ENCODE measurements at regions not wholly inside any gene's neighbourhood (a gene's known extent, or its start where the extent isn't known, plus 50 kb on each side); places are given as distances from the start of the nearest gene placed in this dataset.

DNA sequence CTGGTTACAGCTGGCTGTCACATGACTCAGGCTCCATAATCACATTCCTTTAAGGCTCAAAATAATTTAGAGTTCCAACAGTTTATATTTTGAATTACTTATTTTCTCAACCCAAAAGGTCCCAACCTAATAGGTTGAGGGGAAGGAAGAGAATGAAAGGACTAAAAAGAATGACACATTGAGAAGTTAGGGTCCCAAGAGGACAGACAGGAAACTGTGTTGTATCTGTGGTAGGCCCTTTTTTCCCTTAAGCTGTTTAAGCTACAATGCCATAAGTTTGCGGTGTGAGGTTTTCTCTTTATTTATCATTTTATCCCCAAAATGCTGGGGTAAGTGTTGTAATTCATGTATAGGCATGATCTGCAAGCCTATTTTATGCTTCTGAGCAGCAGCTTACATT, 290.2 kb downstream of the ZNF674 start:
- no peak overlapping the region for H3K4me3 ChIP-seq (ENCODE audit: control insufficient read depth, low read depth, low read length)
- TF ChIP-seq, protein P1, sequence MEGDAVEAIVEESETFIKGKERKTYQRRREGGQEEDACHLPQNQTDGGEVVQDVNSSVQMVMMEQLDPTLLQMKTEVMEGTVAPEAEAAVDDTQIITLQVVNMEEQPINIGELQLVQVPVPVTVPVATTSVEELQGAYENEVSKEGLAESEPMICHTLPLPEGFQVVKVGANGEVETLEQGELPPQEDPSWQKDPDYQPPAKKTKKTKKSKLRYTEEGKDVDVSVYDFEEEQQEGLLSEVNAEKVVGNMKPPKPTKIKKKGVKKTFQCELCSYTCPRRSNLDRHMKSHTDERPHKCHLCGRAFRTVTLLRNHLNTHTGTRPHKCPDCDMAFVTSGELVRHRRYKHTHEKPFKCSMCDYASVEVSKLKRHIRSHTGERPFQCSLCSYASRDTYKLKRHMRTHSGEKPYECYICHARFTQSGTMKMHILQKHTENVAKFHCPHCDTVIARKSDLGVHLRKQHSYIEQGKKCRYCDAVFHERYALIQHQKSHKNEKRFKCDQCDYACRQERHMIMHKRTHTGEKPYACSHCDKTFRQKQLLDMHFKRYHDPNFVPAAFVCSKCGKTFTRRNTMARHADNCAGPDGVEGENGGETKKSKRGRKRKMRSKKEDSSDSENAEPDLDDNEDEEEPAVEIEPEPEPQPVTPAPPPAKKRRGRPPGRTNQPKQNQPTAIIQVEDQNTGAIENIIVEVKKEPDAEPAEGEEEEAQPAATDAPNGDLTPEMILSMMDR (IDR thresholded peaks at IDR 0.05; ENCODE audit: control insufficient read depth, insufficient read depth, low read depth, low read length, missing control alignments) = no peak
- DNase-seq (ENCODE audit: low read depth) = no peak

DNA sequence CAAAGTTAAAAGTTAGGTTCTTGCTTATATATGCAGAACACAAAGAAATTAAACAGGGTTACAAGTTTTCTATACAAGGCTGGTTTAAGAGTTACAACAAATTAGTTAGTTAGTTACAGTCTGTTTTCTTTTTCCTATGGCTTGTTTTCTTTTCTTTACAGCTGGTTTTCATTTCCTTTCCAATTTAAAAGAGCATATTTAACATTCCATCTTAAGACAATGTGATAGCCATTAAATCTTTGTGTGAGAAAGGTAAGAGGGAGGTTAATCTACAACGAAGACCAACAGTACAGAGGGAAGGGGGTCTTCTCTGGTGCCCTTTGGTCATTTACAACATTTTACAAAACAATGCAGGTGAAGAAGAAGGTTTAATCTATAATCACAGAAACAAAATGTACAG, 290.6 kb downstream of the ZNF674 start:
- DNase-seq (ENCODE audit: low read depth) = no peak
- H3K4me3 ChIP-seq (ENCODE audit: control insufficient read depth, low read depth, low read length) = no peak overlapping the region
- TF ChIP-seq, protein P1 (IDR thresholded peaks at IDR 0.05; ENCODE audit: control insufficient read depth, insufficient read depth, low read depth, low read length, missing control alignments) = no peak

DNA sequence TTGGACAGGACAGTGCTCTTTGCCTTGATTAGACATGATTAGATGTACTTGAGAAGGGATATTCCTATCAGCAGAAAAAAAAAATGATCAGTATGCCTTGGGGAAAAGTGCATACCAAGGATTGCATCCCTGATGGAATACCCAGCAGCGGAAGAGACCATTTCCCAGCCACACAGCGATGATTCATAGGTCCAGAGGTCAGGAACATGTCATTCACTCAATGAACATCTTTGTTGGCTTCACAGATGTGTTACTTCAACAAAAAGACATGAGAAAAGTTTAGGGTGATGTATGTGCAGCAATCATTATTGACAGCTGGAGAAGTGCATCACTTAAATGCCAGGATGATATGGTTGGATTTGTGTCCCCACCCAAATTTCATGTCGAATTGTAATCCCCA, 293.5 kb downstream of the ZNF674 start:
- H3K4me3 ChIP-seq (ENCODE audit: control insufficient read depth, low read depth, low read length) = no peak overlapping the region
- TF ChIP-seq, protein P1 (IDR thresholded peaks at IDR 0.05; ENCODE audit: control insufficient read depth, insufficient read depth, low read depth, low read length, missing control alignments) = no peak
- no peak for DNase-seq (ENCODE audit: low read depth)

DNA sequence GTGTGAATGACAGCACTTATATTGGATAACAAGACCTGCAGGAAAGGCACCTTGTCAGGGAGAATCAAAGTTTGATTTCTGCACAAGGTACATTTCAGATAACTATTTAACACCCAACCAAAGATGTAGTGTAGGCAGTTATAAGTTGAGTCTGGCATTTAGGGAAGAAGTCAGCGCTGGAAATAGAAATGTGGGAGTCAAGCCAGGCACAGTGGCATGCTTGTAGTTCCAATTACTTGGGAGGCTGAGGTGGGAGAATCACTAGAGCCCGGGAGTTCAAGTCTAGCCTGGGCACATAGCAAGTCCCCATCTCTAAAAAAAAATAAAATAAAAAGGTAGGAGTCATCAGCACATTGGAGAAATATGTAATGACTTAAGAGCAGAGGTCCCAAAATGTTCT, 295.1 kb downstream of the ZNF674 start:
- no peak overlapping the region for H3K4me3 ChIP-seq (ENCODE audit: control insufficient read depth, low read depth, low read length)
- no peak for DNase-seq (ENCODE audit: low read depth)
- TF ChIP-seq, protein P1 (IDR thresholded peaks at IDR 0.05; ENCODE audit: control insufficient read depth, insufficient read depth, low read depth, low read length, missing control alignments) = no peak

DNA sequence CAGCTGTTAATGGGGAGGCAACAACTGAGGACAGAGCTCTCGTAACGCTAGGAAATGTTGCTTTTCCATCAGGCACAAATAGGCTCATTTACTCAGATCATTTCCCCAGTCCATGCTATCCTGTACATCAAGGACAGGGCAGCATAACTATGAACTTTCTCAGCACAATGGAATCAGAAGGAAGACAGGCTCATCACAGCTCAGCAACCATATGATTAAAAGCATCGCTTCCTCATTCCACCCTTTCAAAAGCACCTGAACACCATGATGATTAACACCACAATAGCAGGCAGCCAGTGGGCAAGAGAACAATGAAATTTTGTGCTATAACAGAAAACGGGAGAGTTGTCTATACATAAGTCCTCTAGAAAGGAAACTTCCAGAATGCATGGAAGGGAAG, 297.8 kb downstream of the ZNF674 start:
- TF ChIP-seq, protein P1 (IDR thresholded peaks at IDR 0.05; ENCODE audit: control insufficient read depth, insufficient read depth, low read depth, low read length, missing control alignments) = no peak
- no peak for DNase-seq (ENCODE audit: low read depth)
- H3K4me3 ChIP-seq (ENCODE audit: control insufficient read depth, low read depth, low read length) = no peak overlapping the region

DNA sequence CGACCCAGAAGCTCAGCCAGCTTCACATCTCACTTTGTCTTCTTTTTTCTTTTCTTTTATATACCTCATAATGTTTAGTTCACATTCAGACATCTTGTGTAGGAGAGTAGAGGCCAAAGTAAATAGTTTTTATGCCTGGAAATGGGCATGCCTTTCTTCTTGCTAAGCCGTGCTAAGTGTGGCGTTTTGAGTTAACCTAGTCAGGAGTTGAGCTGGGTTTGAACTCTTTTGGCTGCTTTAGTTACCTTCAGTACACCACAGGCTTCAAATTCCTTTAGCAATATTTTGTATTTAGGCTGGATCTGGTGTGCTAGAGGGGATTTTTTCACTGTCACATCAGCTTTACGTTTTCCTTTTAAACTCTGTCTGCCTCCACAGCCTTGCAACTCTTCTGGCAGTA, 300.8 kb downstream of the ZNF674 start:
- TF ChIP-seq, protein P1 (IDR thresholded peaks at IDR 0.05; ENCODE audit: control insufficient read depth, insufficient read depth, low read depth, low read length, missing control alignments) = no peak
- no peak overlapping the region for H3K4me3 ChIP-seq (ENCODE audit: control insufficient read depth, low read depth, low read length)

DNA sequence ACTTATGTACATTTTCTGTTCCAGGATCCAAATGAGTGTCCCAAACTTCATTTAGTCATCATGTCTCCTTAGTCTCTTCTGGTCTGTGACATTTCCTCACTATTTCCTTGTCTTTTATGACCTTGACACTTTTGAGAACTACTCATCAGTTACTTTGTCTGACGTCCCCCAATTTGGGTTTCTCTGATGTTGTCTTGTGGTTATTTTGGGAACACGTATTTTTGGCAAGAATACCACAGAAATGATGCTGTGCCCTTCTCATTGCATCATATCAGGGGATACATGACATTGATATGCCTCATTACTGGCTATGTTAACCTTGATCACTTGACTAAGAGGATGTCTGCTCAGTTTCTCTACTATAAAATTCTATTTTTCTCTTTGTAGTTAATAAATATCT, 308.8 kb downstream of the ZNF674 start:
- DNase-seq (ENCODE audit: low read depth) = no peak

More for the DNA sequence above, 300.8 kb downstream of the ZNF674 start:
- no peak for DNase-seq (ENCODE audit: low read depth)

More for the DNA sequence above, 308.8 kb downstream of the ZNF674 start:
- H3K4me3 ChIP-seq (ENCODE audit: control insufficient read depth, low read depth, low read length) = no peak overlapping the region
- TF ChIP-seq, protein P1 (IDR thresholded peaks at IDR 0.05; ENCODE audit: control insufficient read depth, insufficient read depth, low read depth, low read length, missing control alignments) = no peak

All from AG09309 (cell line).